SK-N-SH (cell line): ENCODE measurements at regions not wholly inside any gene's neighbourhood (a gene's known extent, or its start where the extent isn't known, plus 50 kb on each side); places are given as distances from the start of the nearest gene placed in this dataset.

Experiments used
- CTCF ChIA-PET: fragments of 300-600, 350-600 bp; formaldehyde crosslinking; extraction: SDS; loops from one replicate; lab custom pipeline; 2021; lab: Yijun Ruan, JAX
- POLR2A ChIA-PET: fragments of 350-600 bp; sonication (Branson Sonifier 250); formaldehyde crosslinking; extraction: SDS; loops from one replicate; lab custom pipeline; 2020; ENCODE audit warnings: antibody characterized with exemption, inconsistent platforms; lab: Yijun Ruan, JAX
- DNase-seq: peaks from one replicate; pipeline ENCODE4 v3.0.0; 2012
- H2AFZ ChIP-seq: fragments of 200-600 bp; sonication (generic); 2 replicates; pipeline ENCODE4 v1.8.1; 2016; ENCODE audit warnings: antibody characterized with exemption, mild to moderate bottlenecking, low read depth
- H3F3A ChIP-seq: fragments of 200-600 bp; sonication (generic); replicated peaks from 2 replicates; pipeline ENCODE3; 2016; ENCODE audit warnings: antibody characterized with exemption, mild to moderate bottlenecking; ENCODE audit not compliant: insufficient read depth
- H3K27ac ChIP-seq, 2 experiments: fragments of 200-500 bp in 1 of 2; fragments of 200-600 bp in 1 of 2; sonication (Bioruptor generic) in 1 of 2; sonication (generic), shearing (Covaris generic) in 1 of 2; 2 replicates each; pipeline versions ENCODE4 v1.5.1 to v1.6.1; 2014 to 2016; ENCODE audit warnings: low read depth in 2 of 2, inconsistent platforms in 1 of 2, low read length in 1 of 2, mild to moderate bottlenecking in 1 of 2, mixed read lengths in 1 of 2
- H3K27me3 ChIP-seq: fragments of 200-600 bp; sonication (generic), shearing (Covaris generic); 2 replicates; pipeline ENCODE4 v1.6.1; 2016; ENCODE audit warnings: mixed run types; ENCODE audit not compliant: insufficient read depth
- H3K36me3 ChIP-seq, 2 experiments: fragments of 200-500 bp in 1 of 2; fragments of 200-600 bp in 1 of 2; sonication (Bioruptor generic) in 1 of 2; sonication (generic) in 1 of 2; replicated peaks in 1 of 2; 2 replicates each; pipeline versions ENCODE3 to v1.5.1; 2014 to 2016; ENCODE audit warnings: low read length in 1 of 2, mild to moderate bottlenecking in 1 of 2; ENCODE audit not compliant: insufficient read depth in 2 of 2, control insufficient read depth in 1 of 2
- H3K4me1 ChIP-seq, 2 experiments: fragments of 200-500 bp in 1 of 2; fragments of 200-600 bp in 1 of 2; sonication (Bioruptor generic) in 1 of 2; sonication (generic), shearing (Covaris generic) in 1 of 2; 2 replicates each; pipeline versions ENCODE4 v1.5.1 to v1.6.1; 2014 to 2016; ENCODE audit warnings: low read depth in 1 of 2, low read length in 1 of 2, mixed run types in 1 of 2; ENCODE audit not compliant: insufficient read depth in 2 of 2, control insufficient read depth in 1 of 2
- H3K4me2 ChIP-seq: fragments of 200-600 bp; sonication (generic), shearing (Covaris generic); 2 replicates; pipeline ENCODE4 v1.6.1; 2017; ENCODE audit warnings: mixed run types
- H3K4me3 ChIP-seq, 2 experiments: fragments of 200-500 bp in 1 of 2; fragments of 200-600 bp in 1 of 2; sonication (Bioruptor generic) in 1 of 2; sonication (generic), shearing (Covaris generic) in 1 of 2; 2 replicates each; pipeline versions ENCODE4 v1.5.1 to v1.8.1; 2014 to 2016; ENCODE audit warnings: low read depth in 2 of 2, inconsistent platforms in 1 of 2, low read length in 1 of 2, mild to moderate bottlenecking in 1 of 2, mixed read lengths in 1 of 2, moderate library complexity in 1 of 2
- H3K79me2 ChIP-seq: fragments of 200-600 bp; sonication (generic); 2 replicates; pipeline ENCODE4 v1.8.1; 2017; ENCODE audit warnings: mild to moderate bottlenecking; ENCODE audit not compliant: insufficient read depth
- H3K9ac ChIP-seq: fragments of 200-600 bp; sonication (generic); 2 replicates; pipeline ENCODE4 v1.6.1; 2017; ENCODE audit warnings: mixed run types
- H3K9me2 ChIP-seq: fragments of 200-600 bp; sonication (generic); 2 replicates; pipeline ENCODE4 v1.6.1; 2017; ENCODE audit warnings: mixed run types
- H3K9me3 ChIP-seq: fragments of 200-600 bp; sonication (generic); 2 replicates; pipeline ENCODE4 v1.6.1; 2017; ENCODE audit warnings: mixed run types, mild to moderate bottlenecking, moderate library complexity
- H4K20me1 ChIP-seq: fragments of 200-600 bp; sonication (generic); 2 replicates; pipeline ENCODE4 v1.6.1; 2017; ENCODE audit warnings: mild to moderate bottlenecking, mixed run types; ENCODE audit not compliant: insufficient read depth
- CHD2 ChIP-seq: fragments of 150-350 bp; IDR thresholded peaks from 2 replicates; pipeline ENCODE4 v1.6.1; 2018; ENCODE audit warnings: low read length; ENCODE audit not compliant: partially characterized antibody
- CTCF ChIP-seq: fragments of 200-600 bp; sonication (generic); IDR thresholded peaks from 2 replicates; pipeline ENCODE4 v1.6.1; 2017; ENCODE audit warnings: antibody characterized with exemption, mild to moderate bottlenecking, moderate library complexity
- ELF1 ChIP-seq: IDR thresholded peaks from 2 replicates; pipeline ENCODE4 v1.4.0; 2012
- EP300 ChIP-seq, 2 experiments: IDR thresholded peaks; 2 replicates each; pipeline versions ENCODE4 v1.4.0 to v1.6.1; 2012; ENCODE audit warnings: borderline replicate concordance in 1 of 2, low read depth in 1 of 2, low read length in 1 of 2
- GABPA ChIP-seq: IDR thresholded peaks from 2 replicates; pipeline ENCODE4 v1.4.0; 2012; ENCODE audit warnings: low read depth, mild to moderate bottlenecking
- GATA2 ChIP-seq: sonication (generic); formaldehyde crosslinking; IDR thresholded peaks from 2 replicates; pipeline ENCODE4 v1.5.0; 2020; ENCODE audit warnings: mild to moderate bottlenecking, missing genetic modification reagents
- MEF2A ChIP-seq: IDR thresholded peaks from 2 replicates; pipeline ENCODE4 v1.4.0; 2012; ENCODE audit warnings: low read depth, borderline replicate concordance
- MXI1 ChIP-seq: IDR thresholded peaks from 2 replicates; pipeline ENCODE4 v1.6.1; 2012; ENCODE audit warnings: mild to moderate bottlenecking, low read depth, low read length, improper control_type of control experiment
- NFIC ChIP-seq: IDR thresholded peaks from 2 replicates; pipeline ENCODE4 v1.4.0; 2012; ENCODE audit warnings: borderline replicate concordance
- POLR2AphosphoS5 ChIP-seq: IDR thresholded peaks from 2 replicates; pipeline ENCODE4 v1.6.1; 2012; ENCODE audit warnings: low read depth, low read length
- RAD21 ChIP-seq: IDR thresholded peaks from 2 replicates; pipeline ENCODE4 v1.6.1; 2012; ENCODE audit warnings: mild to moderate bottlenecking, low read length
- RFX5 ChIP-seq: IDR thresholded peaks from 2 replicates; pipeline ENCODE4 v1.6.1; 2012; ENCODE audit warnings: mild to moderate bottlenecking, improper control_type of control experiment, low read length
- RXRA ChIP-seq: IDR thresholded peaks from 2 replicates; pipeline ENCODE4 v1.4.0; 2012; ENCODE audit warnings: low read depth, mild to moderate bottlenecking, borderline replicate concordance
- SIN3A ChIP-seq: IDR thresholded peaks from 2 replicates; pipeline ENCODE4 v1.6.1; 2012; ENCODE audit warnings: low read depth, mild to moderate bottlenecking, low read length, moderate library complexity, borderline replicate concordance
- TAF1 ChIP-seq: IDR thresholded peaks from 2 replicates; pipeline ENCODE4 v1.6.1; 2012; ENCODE audit warnings: low read depth, mild to moderate bottlenecking, low read length, moderate library complexity, borderline replicate concordance
- WGBS: methylation state at CpG from one replicate; pipeline ENCODE4 v1.1.6; 2017; ENCODE audit warnings: low lambda C conversion rate; 5-methylcytosine and 5-hydroxymethylcytosine counted together
- TF ChIP-seq, protein P1 (sequence below): IDR thresholded peaks from 2 replicates; pipeline ENCODE4 v1.4.0; 2012; ENCODE audit warnings: low read depth, borderline replicate concordance
- TF ChIP-seq, protein P2 (sequence below): fragments of 150-350 bp; IDR thresholded peaks from 2 replicates; pipeline ENCODE4 v1.6.1; 2017; ENCODE audit warnings: antibody characterized with exemption, low read length, low read depth, borderline replicate concordance
- TF ChIP-seq, protein P3 (sequence below): fragments of 150-350 bp; IDR thresholded peaks from 2 replicates; pipeline ENCODE4 v1.6.1; 2016; ENCODE audit warnings: mild to moderate bottlenecking, low read depth, low read length
- TF ChIP-seq, protein P4 (sequence below): IDR thresholded peaks from 2 replicates; pipeline ENCODE4 v1.6.1; 2012; ENCODE audit warnings: mild to moderate bottlenecking, low read depth, low read length, moderate library complexity
- TF ChIP-seq, protein P5 (sequence below): IDR thresholded peaks from 2 replicates; pipeline ENCODE4 v1.4.0; 2012; ENCODE audit warnings: low read depth, borderline replicate concordance

GRCh38 chr15:23954931-23955330 lies 267.8 kb upstream of the NDN start:
- Histone ChIP-seq H4K20me1 (no peaks in the 10 kb centered on the region), H3K9me3 (no peaks in the 10 kb centered on the region), H3K27me3 (no peaks in the 10 kb centered on the region), H3K27ac (no peak overlapping the region), H3K79me2 (no peaks in the 10 kb centered on the region), H2AFZ (no peak overlapping the region), H3K36me3 (no peaks in the 10 kb centered on the region), H3K4me3 (no peak overlapping the region), H3K4me2 (no peak overlapping the region), H3K9me2 (no peaks in the 10 kb centered on the region), H3K9ac (no peak overlapping the region), H3K4me1 (no peaks in the 10 kb centered on the region), H3F3A (no peaks in the 10 kb centered on the region)
- 7% methylated on average over 14 of the region's 14 CpGs for WGBS
- CTCF ChIA-PET: no interaction called here
- POLR2A ChIA-PET: no interaction called here
- TF ChIP-seq NFIC (no peak), POLR2AphosphoS5 (no peak), TAF1 (no peak), CHD2 (no peak), CTCF (no peak), RAD21 (no peak), RFX5 (no peak), GABPA (no peak), ELF1 (no peak), SIN3A (no peak), MXI1 (no peak), EP300 (IDR thresholded peaks at IDR 0.05; ENCODE audit: borderline replicate concordance in 1 of 2, low read depth in 1 of 2, low read length in 1 of 2) (no peak), MEF2A (no peak), RXRA (no peak), GATA2 (CRISPR knock-in tag) (no peak)
- TF ChIP-seq, protein P1, sequence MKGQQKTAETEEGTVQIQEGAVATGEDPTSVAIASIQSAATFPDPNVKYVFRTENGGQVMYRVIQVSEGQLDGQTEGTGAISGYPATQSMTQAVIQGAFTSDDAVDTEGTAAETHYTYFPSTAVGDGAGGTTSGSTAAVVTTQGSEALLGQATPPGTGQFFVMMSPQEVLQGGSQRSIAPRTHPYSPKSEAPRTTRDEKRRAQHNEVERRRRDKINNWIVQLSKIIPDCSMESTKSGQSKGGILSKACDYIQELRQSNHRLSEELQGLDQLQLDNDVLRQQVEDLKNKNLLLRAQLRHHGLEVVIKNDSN: no peak
- TF ChIP-seq, protein P2, sequence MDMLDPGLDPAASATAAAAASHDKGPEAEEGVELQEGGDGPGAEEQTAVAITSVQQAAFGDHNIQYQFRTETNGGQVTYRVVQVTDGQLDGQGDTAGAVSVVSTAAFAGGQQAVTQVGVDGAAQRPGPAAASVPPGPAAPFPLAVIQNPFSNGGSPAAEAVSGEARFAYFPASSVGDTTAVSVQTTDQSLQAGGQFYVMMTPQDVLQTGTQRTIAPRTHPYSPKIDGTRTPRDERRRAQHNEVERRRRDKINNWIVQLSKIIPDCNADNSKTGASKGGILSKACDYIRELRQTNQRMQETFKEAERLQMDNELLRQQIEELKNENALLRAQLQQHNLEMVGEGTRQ: no peak
- TF ChIP-seq, protein P3, sequence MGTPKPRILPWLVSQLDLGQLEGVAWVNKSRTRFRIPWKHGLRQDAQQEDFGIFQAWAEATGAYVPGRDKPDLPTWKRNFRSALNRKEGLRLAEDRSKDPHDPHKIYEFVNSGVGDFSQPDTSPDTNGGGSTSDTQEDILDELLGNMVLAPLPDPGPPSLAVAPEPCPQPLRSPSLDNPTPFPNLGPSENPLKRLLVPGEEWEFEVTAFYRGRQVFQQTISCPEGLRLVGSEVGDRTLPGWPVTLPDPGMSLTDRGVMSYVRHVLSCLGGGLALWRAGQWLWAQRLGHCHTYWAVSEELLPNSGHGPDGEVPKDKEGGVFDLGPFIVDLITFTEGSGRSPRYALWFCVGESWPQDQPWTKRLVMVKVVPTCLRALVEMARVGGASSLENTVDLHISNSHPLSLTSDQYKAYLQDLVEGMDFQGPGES: no peak
- TF ChIP-seq, protein P4, sequence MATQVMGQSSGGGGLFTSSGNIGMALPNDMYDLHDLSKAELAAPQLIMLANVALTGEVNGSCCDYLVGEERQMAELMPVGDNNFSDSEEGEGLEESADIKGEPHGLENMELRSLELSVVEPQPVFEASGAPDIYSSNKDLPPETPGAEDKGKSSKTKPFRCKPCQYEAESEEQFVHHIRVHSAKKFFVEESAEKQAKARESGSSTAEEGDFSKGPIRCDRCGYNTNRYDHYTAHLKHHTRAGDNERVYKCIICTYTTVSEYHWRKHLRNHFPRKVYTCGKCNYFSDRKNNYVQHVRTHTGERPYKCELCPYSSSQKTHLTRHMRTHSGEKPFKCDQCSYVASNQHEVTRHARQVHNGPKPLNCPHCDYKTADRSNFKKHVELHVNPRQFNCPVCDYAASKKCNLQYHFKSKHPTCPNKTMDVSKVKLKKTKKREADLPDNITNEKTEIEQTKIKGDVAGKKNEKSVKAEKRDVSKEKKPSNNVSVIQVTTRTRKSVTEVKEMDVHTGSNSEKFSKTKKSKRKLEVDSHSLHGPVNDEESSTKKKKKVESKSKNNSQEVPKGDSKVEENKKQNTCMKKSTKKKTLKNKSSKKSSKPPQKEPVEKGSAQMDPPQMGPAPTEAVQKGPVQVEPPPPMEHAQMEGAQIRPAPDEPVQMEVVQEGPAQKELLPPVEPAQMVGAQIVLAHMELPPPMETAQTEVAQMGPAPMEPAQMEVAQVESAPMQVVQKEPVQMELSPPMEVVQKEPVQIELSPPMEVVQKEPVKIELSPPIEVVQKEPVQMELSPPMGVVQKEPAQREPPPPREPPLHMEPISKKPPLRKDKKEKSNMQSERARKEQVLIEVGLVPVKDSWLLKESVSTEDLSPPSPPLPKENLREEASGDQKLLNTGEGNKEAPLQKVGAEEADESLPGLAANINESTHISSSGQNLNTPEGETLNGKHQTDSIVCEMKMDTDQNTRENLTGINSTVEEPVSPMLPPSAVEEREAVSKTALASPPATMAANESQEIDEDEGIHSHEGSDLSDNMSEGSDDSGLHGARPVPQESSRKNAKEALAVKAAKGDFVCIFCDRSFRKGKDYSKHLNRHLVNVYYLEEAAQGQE: no peak
- TF ChIP-seq, protein P5, sequence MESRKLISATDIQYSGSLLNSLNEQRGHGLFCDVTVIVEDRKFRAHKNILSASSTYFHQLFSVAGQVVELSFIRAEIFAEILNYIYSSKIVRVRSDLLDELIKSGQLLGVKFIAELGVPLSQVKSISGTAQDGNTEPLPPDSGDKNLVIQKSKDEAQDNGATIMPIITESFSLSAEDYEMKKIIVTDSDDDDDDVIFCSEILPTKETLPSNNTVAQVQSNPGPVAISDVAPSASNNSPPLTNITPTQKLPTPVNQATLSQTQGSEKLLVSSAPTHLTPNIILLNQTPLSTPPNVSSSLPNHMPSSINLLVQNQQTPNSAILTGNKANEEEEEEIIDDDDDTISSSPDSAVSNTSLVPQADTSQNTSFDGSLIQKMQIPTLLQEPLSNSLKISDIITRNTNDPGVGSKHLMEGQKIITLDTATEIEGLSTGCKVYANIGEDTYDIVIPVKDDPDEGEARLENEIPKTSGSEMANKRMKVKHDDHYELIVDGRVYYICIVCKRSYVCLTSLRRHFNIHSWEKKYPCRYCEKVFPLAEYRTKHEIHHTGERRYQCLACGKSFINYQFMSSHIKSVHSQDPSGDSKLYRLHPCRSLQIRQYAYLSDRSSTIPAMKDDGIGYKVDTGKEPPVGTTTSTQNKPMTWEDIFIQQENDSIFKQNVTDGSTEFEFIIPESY: no peak
- DNase-seq: no peak
